Heart left ventricle (tissue), 16 donors: ENCODE measurements at regions not wholly inside any gene's neighbourhood (a gene's known extent, or its start where the extent isn't known, plus 50 kb on each side); places are given as distances from the start of the nearest gene placed in this dataset.

Experiments
- ATAC-seq, 4 donors: fragments of 200-7000 bp; cut with Tn5 transposase; one replicate each; pipeline ENCODE4 v1.9.1; 2020 to 2022; ENCODE audit warnings: moderate library complexity in 4 of 4, mild to moderate bottlenecking in 3 of 4, moderate number of reproducible peaks in 1 of 4
- DNase-seq, 5 donors: peaks; one replicate each; pipeline ENCODE4 v3.0.0-alpha.2; 2020
- H3K27ac ChIP-seq, 12 donors: fragments of 200-600 bp; sonication (generic) in 4 of 12; one replicate each; pipeline versions ENCODE4 v1.5.0 to v1.8.0; 2016 to 2022; ENCODE audit warnings: mild to moderate bottlenecking in 2 of 12
- H3K27me3 ChIP-seq, 9 donors: fragments of 200-600 bp; sonication (generic) in 2 of 9; one replicate each; pipeline versions ENCODE4 v1.5.1 to v1.8.0; 2016 to 2022; ENCODE audit warnings: mild to moderate bottlenecking in 3 of 9
- H3K36me3 ChIP-seq, 9 donors: fragments of 200-600 bp; sonication (generic) in 2 of 9; one replicate each; pipeline versions ENCODE4 v1.5.0 to v1.8.0; 2018 to 2022; ENCODE audit warnings: mild to moderate bottlenecking in 2 of 9
- H3K4me1 ChIP-seq, 12 donors: fragments of 200-600 bp; sonication (generic) in 4 of 12; one replicate each; pipeline versions ENCODE4 v1.5.0 to v1.8.0; 2016 to 2022; ENCODE audit warnings: mild to moderate bottlenecking in 3 of 12
- H3K4me3 ChIP-seq, 12 donors: fragments of 200-600 bp; sonication (generic) in 4 of 12; one replicate each; pipeline versions ENCODE4 v1.5.0 to v1.8.0; 2017 to 2022; ENCODE audit warnings: mild to moderate bottlenecking in 9 of 12, moderate library complexity in 4 of 12
- H3K9me3 ChIP-seq, 12 donors: fragments of 200-600 bp; sonication (generic) in 4 of 12; one replicate each; pipeline versions ENCODE4 v1.5.0 to v1.8.0; 2016 to 2022; ENCODE audit warnings: mild to moderate bottlenecking in 1 of 12
- CTCF ChIP-seq, 12 donors: fragments of 200-600 bp; sonication (generic) in 4 of 12; IDR thresholded peaks; one replicate each; pipeline versions ENCODE4 v1.5.0 to v1.8.0; 2018 to 2022; ENCODE audit warnings: antibody characterized with exemption in 12 of 12, mild to moderate bottlenecking in 5 of 12
- POLR2A ChIP-seq, 2 donors: fragments of 450-650 bp; IDR thresholded peaks; one replicate each; pipeline ENCODE4 v1.6.1; 2017; ENCODE audit warnings: antibody characterized with exemption in 2 of 2, mild to moderate bottlenecking in 2 of 2, moderate library complexity in 2 of 2
- WGBS, 4 donors: extraction: QIAGEN DNeasy Blood & Tissue Kit in 2 of 4; methylation state at CpG; one replicate each; pipeline versions ENCODE4 v1.1.5 to v1.1.7; 2013 to 2018; 5-methylcytosine and 5-hydroxymethylcytosine counted together
- intact Hi-C, 10 donors: fragments of 100-400 bp; cut with DNase I; formaldehyde crosslinking; loops; one replicate each; pipeline versions ENCODE4 v1.11.1 to v1.14.2; 2022
- donor health status: ischemic (EF 13 %, LVEDD 7.1; RV severe dilation, severe dysfunction).
- donor health status: healthy with polysubstance abuse.
- donor health status: DM: no; HTN: yes; CAD: no.
- donor health status: DM: no; HTN: no; CAD: no.
- donor health status: ischemic (EF 25% LVEDD 6.9; RV normal size, moderate dysfunction).
- donor health status: ischemic (EF 25% LVEDD 5.7; RV mildly dilated, moderate dysfunction).
- donor health status: healthy.
- donor health status: DM: yes; HTN: yes; CAD: no.
- donor health status: ischemic (EF 35%, LVEDD 5.7; RV mildly dilated, moderate dysfunction).
- donor health status: nonischemic (EF 11% LVEDD 7.7; RV severe dilation, severe dysfunction).
- donor health status: DM: yes; HTN: yes; CAD: no.
- donor health status: PGD.
- donor health status: ischemic (EF 29% LVEDD 5.4; RV normal size, mild dysfunction).
- donor health status: nonischemic (EF 23%, LVEDD 6.1; RV moderate dilation, normal function).

- H3K9me3 ChIP-seq: no peaks in the 10 kb centered on the region
- no peaks in the 10 kb centered on the region for H3K27me3 ChIP-seq
- H3K27ac ChIP-seq: no peak overlapping the region
- H3K36me3 ChIP-seq: no peaks in the 10 kb centered on the region
- WGBS, 4 donors: 46 to 62% (median 58%) methylated on average over 2 of the region's 2 CpGs
- H3K4me1 ChIP-seq: no peaks in the 10 kb centered on the region
- no peak for ATAC-seq
- H3K4me3 ChIP-seq: no peak overlapping the region
- DNase-seq: no peak
- intact Hi-C loops: no loop called here
- TF ChIP-seq POLR2A (IDR thresholded peaks at IDR 0.05): no peak
- no peak for TF ChIP-seq CTCF (IDR thresholded peaks at IDR 0.05)
These were observed 577.8 kb downstream of the SH3BGRL start for GRCh38 chrX:81779701-81780100.

- intact Hi-C loops: no loop called here
- Histone ChIP-seq H3K4me3 (no peak overlapping the region), H3K27ac (no peak overlapping the region), H3K4me1 (no peaks in the 10 kb centered on the region), H3K27me3 (no peaks in the 10 kb centered on the region), H3K9me3 (peaks cover 0 to 14% (median 0%) of the 10 kb centered on the region in 12 donors), H3K36me3 (no peaks in the 10 kb centered on the region)
- 78 to 96% (median 87%) methylated on average over 1 of the region's 1 CpG for WGBS, 4 donors
- DNase-seq (no peak), ATAC-seq (no peak)
- TF ChIP-seq POLR2A (IDR thresholded peaks at IDR 0.05) (no peak), CTCF (IDR thresholded peaks at IDR 0.05) (no peak)
These were observed 589.2 kb downstream of the SH3BGRL start for GRCh38 chrX:81791086-81791485.
